Cerebellar cortex (tissue), 1 donor: ENCODE measurements at regions not wholly inside any gene's neighbourhood (a gene's known extent, or its start where the extent isn't known, plus 50 kb on each side); places are given as distances from the start of the nearest gene placed in this dataset.

ENCODE experiments used
- DNase-seq: peaks from one replicate; pipeline ENCODE4 v3.0.0-alpha.2; 2015; ENCODE audit warnings: low spot score

GRCh38 chr4:122034619-122035018 lies 82.8 kb upstream of the TRPC3 start:
- no peak for DNase-seq

GRCh38 chr4:122027203-122027602 lies 75.3 kb upstream of the TRPC3 start:
- no peak for DNase-seq

- no peak for DNase-seq
Measured at GRCh38 chr4:122017296-122017695, 65.4 kb upstream of the TRPC3 start.

GRCh38 chr4:122015203-122015602 lies 63.3 kb upstream of the TRPC3 start:
- DNase-seq, result no peak

GRCh38 chr4:122012735-122013134 lies 60.9 kb upstream of the TRPC3 start:
- DNase-seq, result no peak

GRCh38 chr4:122010610-122011009 lies 58.8 kb upstream of the TRPC3 start:
- DNase-seq, result no peak

GRCh38 chr4:122009524-122009923 lies 57.7 kb upstream of the TRPC3 start:
- no peak for DNase-seq

- DNase-seq, result no peak
Measured at GRCh38 chr4:122007016-122007415, 55.2 kb upstream of the TRPC3 start.

- DNase-seq, result no peak
Measured at GRCh38 chr4:122005064-122005755, 53.4 kb upstream of the TRPC3 start.

- DNase-seq, result peak; percentile 24
Measured at GRCh38 chr4:122003335-122003734, 51.5 kb upstream of the TRPC3 start.
